ENCODE measurements at regions not wholly inside any gene's neighbourhood (a gene's known extent, or its start where the extent isn't known, plus 50 kb on each side); places are given as distances from the start of the nearest gene placed in this dataset.

DNA sequence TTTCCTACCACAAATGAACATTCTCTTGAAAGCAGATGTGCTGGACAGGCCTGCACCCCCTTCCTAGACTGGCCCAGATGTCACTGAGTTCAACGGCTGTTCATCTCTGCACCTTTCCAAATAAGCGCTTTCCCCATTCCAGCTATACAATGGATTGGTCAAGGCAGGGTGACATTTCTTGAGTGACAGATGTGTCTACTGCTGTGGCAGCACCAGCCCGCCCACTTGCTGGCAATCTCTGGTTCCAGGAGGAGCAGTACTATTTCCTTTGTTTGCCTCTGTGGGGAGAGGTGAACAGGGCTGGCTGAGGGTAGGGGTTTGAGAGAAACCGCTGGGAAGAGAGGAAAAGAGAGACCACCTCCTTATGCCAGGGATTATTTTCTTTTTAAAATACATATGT lies 269.5 kb upstream of the POU3F3 start:
- TF ChIP-seq, protein P1, sequence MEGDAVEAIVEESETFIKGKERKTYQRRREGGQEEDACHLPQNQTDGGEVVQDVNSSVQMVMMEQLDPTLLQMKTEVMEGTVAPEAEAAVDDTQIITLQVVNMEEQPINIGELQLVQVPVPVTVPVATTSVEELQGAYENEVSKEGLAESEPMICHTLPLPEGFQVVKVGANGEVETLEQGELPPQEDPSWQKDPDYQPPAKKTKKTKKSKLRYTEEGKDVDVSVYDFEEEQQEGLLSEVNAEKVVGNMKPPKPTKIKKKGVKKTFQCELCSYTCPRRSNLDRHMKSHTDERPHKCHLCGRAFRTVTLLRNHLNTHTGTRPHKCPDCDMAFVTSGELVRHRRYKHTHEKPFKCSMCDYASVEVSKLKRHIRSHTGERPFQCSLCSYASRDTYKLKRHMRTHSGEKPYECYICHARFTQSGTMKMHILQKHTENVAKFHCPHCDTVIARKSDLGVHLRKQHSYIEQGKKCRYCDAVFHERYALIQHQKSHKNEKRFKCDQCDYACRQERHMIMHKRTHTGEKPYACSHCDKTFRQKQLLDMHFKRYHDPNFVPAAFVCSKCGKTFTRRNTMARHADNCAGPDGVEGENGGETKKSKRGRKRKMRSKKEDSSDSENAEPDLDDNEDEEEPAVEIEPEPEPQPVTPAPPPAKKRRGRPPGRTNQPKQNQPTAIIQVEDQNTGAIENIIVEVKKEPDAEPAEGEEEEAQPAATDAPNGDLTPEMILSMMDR (IDR thresholded peaks at IDR 0.05; ENCODE audit: poor library complexity), result no peak
- TF ChIP-seq EZH2 (IDR thresholded peaks at IDR 0.05; ENCODE audit: borderline replicate concordance) (no peak), EZH2phosphoT487 (IDR thresholded peaks at IDR 0.05; ENCODE audit: low read depth, severe bottlenecking, unreplicated experiment) (no peak)
